ENCODE measurements at regions not wholly inside any gene's neighbourhood (a gene's known extent, or its start where the extent isn't known, plus 50 kb on each side); places are given as distances from the start of the nearest gene placed in this dataset.

- TF ChIP-seq EZH2phosphoT487 (IDR thresholded peaks at IDR 0.05; ENCODE audit: borderline replicate concordance, low read length) (no peak), CTCF (conservative IDR thresholded peaks at IDR 0.05; ENCODE audit: low read depth, low read length) (no peak), EZH2 (IDR thresholded peaks at IDR 0.05; ENCODE audit: low read length, unreplicated experiment) (no peak)
- BruUV-seq (replicated peaks): no TSS peak
- no peak overlapping the region for H2AFZ ChIP-seq (ENCODE audit: low read length)
- H3K9me3 ChIP-seq (ENCODE audit: low read length): no peaks in the 10 kb centered on the region
- H3K4me3 ChIP-seq (ENCODE audit: low read length): no peak overlapping the region
- H3F3A ChIP-seq (ENCODE audit: low read length, unreplicated experiment): no peaks in the 10 kb centered on the region
- no peaks in the 10 kb centered on the region for H3K4me1 ChIP-seq (ENCODE audit: insufficient read depth, low read length)
- ChIA-PET CTCF (no interaction called here), POLR2A (ENCODE audit: unreplicated experiment) (no interaction called here)
- H3K27ac ChIP-seq (ENCODE audit: low read length): no peak overlapping the region
- H4K20me1 ChIP-seq (ENCODE audit: low read length): no peaks in the 10 kb centered on the region
- ATAC-seq: no peak
- H3K9ac ChIP-seq (ENCODE audit: low read length): no peak overlapping the region
- H3K27me3 ChIP-seq (ENCODE audit: low read length): no peaks in the 10 kb centered on the region
- no peaks in the 10 kb centered on the region for H3K79me2 ChIP-seq (ENCODE audit: low read length)
- H3K36me3 ChIP-seq (ENCODE audit: low read depth, low read length): no peaks in the 10 kb centered on the region
- no peak for DNase-seq
- H3K4me2 ChIP-seq (ENCODE audit: low read length): no peak overlapping the region
- intact Hi-C loops (cut with micrococcal nuclease): no loop called here
- 0 out of 2 replicates have a peak, but pooled peaks cover 3% of the 10 kb centered on the region for H3K9me2 ChIP-seq (replicated peaks; ENCODE audit: low read length)
Measured at GRCh38 chr1:239590556-239590955, 204.2 kb downstream of the CHRM3 start.

DNA sequence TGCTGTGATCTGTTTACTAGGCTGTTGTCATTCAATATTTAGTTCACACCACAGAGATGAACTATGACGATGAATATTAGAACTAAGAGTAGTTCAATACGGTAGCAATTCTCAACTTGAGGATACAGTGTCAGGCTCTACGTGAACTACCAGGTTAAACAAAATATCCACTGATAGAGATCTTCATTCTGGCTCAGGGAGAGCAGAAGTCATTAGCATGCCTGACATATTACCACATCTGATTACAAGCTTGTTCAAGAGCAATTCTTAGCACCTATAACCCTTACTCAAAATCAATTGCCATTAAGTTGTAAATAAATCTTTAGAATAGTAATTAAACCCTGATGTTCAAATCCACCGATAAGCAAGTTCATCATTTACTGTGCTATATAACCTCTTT lies 207.2 kb downstream of the CHRM3 start:
- H3K9me3 ChIP-seq (ENCODE audit: low read length): no peaks in the 10 kb centered on the region
- H3F3A ChIP-seq (ENCODE audit: low read length, unreplicated experiment): no peaks in the 10 kb centered on the region
- H3K9ac ChIP-seq (ENCODE audit: low read length): no peak overlapping the region
- no peak overlapping the region for H3K4me3 ChIP-seq (ENCODE audit: low read length)
- CTCF ChIA-PET: no interaction called here
- H4K20me1 ChIP-seq (ENCODE audit: low read length): no peaks in the 10 kb centered on the region
- no peaks in the 10 kb centered on the region for H3K4me1 ChIP-seq (ENCODE audit: insufficient read depth, low read length)
- no peaks in the 10 kb centered on the region for H3K9me2 ChIP-seq (replicated peaks; ENCODE audit: low read length)
- no peaks in the 10 kb centered on the region for H3K27me3 ChIP-seq (ENCODE audit: low read length)
- ATAC-seq: no peak
- no peak overlapping the region for H3K27ac ChIP-seq (ENCODE audit: low read length)
- POLR2A ChIA-PET (ENCODE audit: unreplicated experiment): no interaction called here
- no peaks in the 10 kb centered on the region for H3K36me3 ChIP-seq (ENCODE audit: low read depth, low read length)
- no peak overlapping the region for H3K4me2 ChIP-seq (ENCODE audit: low read length)
- no peaks in the 10 kb centered on the region for H3K79me2 ChIP-seq (ENCODE audit: low read length)
- no peak for TF ChIP-seq CTCF (conservative IDR thresholded peaks at IDR 0.05; ENCODE audit: low read depth, low read length)
- no peak for TF ChIP-seq EZH2phosphoT487 (IDR thresholded peaks at IDR 0.05; ENCODE audit: borderline replicate concordance, low read length)
- no peak for TF ChIP-seq EZH2 (IDR thresholded peaks at IDR 0.05; ENCODE audit: low read length, unreplicated experiment)
- DNase-seq: no peak
- no peak overlapping the region for H2AFZ ChIP-seq (ENCODE audit: low read length)
- intact Hi-C loops (cut with micrococcal nuclease): no loop called here
- BruUV-seq (replicated peaks): no TSS peak

DNA sequence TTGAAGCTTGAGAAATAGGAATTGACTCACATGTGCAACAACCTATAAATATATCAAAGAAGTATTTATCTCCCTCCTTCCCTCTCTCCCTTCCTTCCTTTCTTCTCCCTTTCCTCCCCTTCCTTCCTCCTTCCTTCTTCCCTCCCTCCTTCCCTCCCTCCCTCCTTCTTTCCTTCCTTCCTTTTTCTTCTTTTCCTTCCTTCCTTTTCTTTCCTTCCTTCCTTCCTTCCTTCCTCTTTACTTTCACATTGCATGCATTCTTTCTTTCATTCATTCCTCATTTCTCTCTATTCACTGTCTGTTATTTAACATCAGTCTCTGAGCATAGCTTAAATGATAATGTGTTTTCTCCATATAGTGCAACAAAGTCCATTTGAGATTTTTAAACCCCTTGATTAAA lies 214.2 kb downstream of the CHRM3 start:
- ChIA-PET CTCF (interaction anchor here (0.8 kb wide), 1 partner anchor 405 kb away, joined by 4 read pairs; no protein-coding TSS in a partner anchor), POLR2A (ENCODE audit: unreplicated experiment) (no interaction called here)
- Histone ChIP-seq H3K4me3 (ENCODE audit: low read length) (no peak overlapping the region), H3K9me3 (ENCODE audit: low read length) (no peaks in the 10 kb centered on the region), H4K20me1 (ENCODE audit: low read length) (no peaks in the 10 kb centered on the region), H3K9ac (ENCODE audit: low read length) (peak overlapping the region; percentile 10; the same call in 1 of the 2 replicates), H3K36me3 (ENCODE audit: low read depth, low read length) (no peaks in the 10 kb centered on the region), H3K9me2 (replicated peaks; ENCODE audit: low read length) (no peaks in the 10 kb centered on the region), H3K79me2 (ENCODE audit: low read length) (no peaks in the 10 kb centered on the region), H2AFZ (ENCODE audit: low read length) (no peak overlapping the region), H3K4me2 (ENCODE audit: low read length) (peak overlapping the region; percentile 20; the same call in 1 of the 2 replicates), H3K27me3 (ENCODE audit: low read length) (no peaks in the 10 kb centered on the region), H3K4me1 (ENCODE audit: insufficient read depth, low read length) (peaks cover 35% of the 10 kb centered on the region), H3F3A (ENCODE audit: low read length, unreplicated experiment) (no peaks in the 10 kb centered on the region), H3K27ac (ENCODE audit: low read length) (peak overlapping the region; percentile 68)
- ATAC-seq: peak; percentile 4; the same call in 1 of the 2 replicates
- TF ChIP-seq CTCF (conservative IDR thresholded peaks at IDR 0.05; ENCODE audit: low read depth, low read length) (no peak), EZH2 (IDR thresholded peaks at IDR 0.05; ENCODE audit: low read length, unreplicated experiment) (no peak), EZH2phosphoT487 (IDR thresholded peaks at IDR 0.05; ENCODE audit: borderline replicate concordance, low read length) (no peak)
- BruUV-seq (replicated peaks): no TSS peak
- intact Hi-C loops (cut with micrococcal nuclease): loop anchor here (2.0 to 5.0 kb wide), 7 partner anchors 43 to 558 kb away; no protein-coding TSS in a partner anchor
- DNase-seq: no peak

All from PC-3 (cell line).